ENCODE measurements at regions not wholly inside any gene's neighbourhood (a gene's known extent, or its start where the extent isn't known, plus 50 kb on each side); places are given as distances from the start of the nearest gene placed in this dataset.

DNA sequence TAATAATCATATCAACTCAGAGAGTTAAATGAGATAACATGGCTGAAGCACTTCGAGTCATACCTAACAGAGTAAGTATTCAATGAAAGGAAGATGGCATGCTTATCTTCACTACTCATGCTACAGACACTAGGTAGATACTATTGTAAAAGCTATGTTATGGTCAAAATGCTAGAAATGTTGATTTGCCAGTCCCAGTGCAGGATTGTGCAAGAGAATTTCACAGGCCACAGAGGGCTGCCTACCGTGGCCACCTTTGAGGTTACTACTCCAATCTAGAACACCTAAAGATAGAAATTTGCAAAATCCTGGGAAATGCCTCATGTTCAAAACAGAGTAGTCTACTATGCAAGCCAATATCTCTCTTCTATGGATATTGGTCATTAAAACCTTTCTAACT lies 75.3 kb upstream of the PLEKHG7 start:
- TF ChIP-seq, protein P1, sequence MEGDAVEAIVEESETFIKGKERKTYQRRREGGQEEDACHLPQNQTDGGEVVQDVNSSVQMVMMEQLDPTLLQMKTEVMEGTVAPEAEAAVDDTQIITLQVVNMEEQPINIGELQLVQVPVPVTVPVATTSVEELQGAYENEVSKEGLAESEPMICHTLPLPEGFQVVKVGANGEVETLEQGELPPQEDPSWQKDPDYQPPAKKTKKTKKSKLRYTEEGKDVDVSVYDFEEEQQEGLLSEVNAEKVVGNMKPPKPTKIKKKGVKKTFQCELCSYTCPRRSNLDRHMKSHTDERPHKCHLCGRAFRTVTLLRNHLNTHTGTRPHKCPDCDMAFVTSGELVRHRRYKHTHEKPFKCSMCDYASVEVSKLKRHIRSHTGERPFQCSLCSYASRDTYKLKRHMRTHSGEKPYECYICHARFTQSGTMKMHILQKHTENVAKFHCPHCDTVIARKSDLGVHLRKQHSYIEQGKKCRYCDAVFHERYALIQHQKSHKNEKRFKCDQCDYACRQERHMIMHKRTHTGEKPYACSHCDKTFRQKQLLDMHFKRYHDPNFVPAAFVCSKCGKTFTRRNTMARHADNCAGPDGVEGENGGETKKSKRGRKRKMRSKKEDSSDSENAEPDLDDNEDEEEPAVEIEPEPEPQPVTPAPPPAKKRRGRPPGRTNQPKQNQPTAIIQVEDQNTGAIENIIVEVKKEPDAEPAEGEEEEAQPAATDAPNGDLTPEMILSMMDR (IDR thresholded peaks at IDR 0.05): no peak
- no peak for TF ChIP-seq GABPA (IDR thresholded peaks at IDR 0.05; ENCODE audit: low read depth)
- no peak for TF ChIP-seq POLR2AphosphoS5 (IDR thresholded peaks at IDR 0.05; ENCODE audit: low read depth, low read length)
- TF ChIP-seq, protein P2, sequence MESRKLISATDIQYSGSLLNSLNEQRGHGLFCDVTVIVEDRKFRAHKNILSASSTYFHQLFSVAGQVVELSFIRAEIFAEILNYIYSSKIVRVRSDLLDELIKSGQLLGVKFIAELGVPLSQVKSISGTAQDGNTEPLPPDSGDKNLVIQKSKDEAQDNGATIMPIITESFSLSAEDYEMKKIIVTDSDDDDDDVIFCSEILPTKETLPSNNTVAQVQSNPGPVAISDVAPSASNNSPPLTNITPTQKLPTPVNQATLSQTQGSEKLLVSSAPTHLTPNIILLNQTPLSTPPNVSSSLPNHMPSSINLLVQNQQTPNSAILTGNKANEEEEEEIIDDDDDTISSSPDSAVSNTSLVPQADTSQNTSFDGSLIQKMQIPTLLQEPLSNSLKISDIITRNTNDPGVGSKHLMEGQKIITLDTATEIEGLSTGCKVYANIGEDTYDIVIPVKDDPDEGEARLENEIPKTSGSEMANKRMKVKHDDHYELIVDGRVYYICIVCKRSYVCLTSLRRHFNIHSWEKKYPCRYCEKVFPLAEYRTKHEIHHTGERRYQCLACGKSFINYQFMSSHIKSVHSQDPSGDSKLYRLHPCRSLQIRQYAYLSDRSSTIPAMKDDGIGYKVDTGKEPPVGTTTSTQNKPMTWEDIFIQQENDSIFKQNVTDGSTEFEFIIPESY (IDR thresholded peaks at IDR 0.05; ENCODE audit: borderline replicate concordance, low read depth): no peak
- no peak for TF ChIP-seq MAX (IDR thresholded peaks at IDR 0.05; ENCODE audit: low read depth)
- TF ChIP-seq TAF1 (IDR thresholded peaks at IDR 0.05; ENCODE audit: borderline replicate concordance, low read depth, low read length): no peak
- TF ChIP-seq TCF12 (IDR thresholded peaks at IDR 0.05): no peak
- no peak for TF ChIP-seq RAD21 (IDR thresholded peaks at IDR 0.05; ENCODE audit: low read length)
- TF ChIP-seq YY1 (IDR thresholded peaks at IDR 0.05; ENCODE audit: low read depth): no peak
- no peak for TF ChIP-seq EP300 (IDR thresholded peaks at IDR 0.05; ENCODE audit: borderline replicate concordance in 1 of 2, low read depth in 1 of 2, low read length in 1 of 2)
- TF ChIP-seq TEAD4 (IDR thresholded peaks at IDR 0.05; ENCODE audit: borderline replicate concordance, insufficient read depth): no peak
- TF ChIP-seq RCOR1 (IDR thresholded peaks at IDR 0.05; ENCODE audit: low read length): no peak
- TF ChIP-seq JUND (IDR thresholded peaks at IDR 0.05): no peak
- TF ChIP-seq GATA2 (CRISPR knock-in tag; IDR thresholded peaks at IDR 0.05): no peak
